Stimulated activated CD4-positive, alpha-beta T cell treated with anti-CD3 and anti-CD28 coated beads, Interleukin-4, amount 100 ng/mL, for 1 hour (primary cell): ENCODE measurements at regions not wholly inside any gene's neighbourhood (a gene's known extent, or its start where the extent isn't known, plus 50 kb on each side); places are given as distances from the start of the nearest gene placed in this dataset.
"Not testable (repeated sequence)": the region's sequence is repeated elsewhere in the genome, so short reads cannot be mapped to it uniquely, and the experiment has no call there.

Source experiments
- DNase-seq: peaks from one replicate; pipeline ENCODE4 v3.0.0-alpha.2; 2020

DNA sequence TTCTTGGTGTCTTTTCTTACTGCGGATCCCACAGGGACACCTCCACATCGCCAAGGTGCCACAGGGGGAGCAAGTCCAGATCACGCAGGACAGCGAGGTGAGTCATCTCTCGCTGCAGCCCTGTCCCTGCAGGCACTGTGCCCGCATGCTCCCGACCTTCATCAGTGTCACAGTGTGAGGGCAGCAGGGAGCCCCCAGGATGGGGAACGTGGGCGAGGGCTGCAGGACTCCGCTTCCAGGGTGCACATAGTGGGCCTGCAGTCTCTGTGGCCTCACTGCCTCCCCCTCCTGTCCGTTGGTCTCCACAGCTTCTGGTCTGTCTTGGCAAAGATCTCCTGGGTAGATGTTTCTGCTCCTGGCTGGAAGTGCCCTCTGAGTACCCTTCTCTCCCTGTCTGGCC lies 78.0 kb downstream of the NPIPB11 start:
- not testable (repeated sequence) for DNase-seq

DNA sequence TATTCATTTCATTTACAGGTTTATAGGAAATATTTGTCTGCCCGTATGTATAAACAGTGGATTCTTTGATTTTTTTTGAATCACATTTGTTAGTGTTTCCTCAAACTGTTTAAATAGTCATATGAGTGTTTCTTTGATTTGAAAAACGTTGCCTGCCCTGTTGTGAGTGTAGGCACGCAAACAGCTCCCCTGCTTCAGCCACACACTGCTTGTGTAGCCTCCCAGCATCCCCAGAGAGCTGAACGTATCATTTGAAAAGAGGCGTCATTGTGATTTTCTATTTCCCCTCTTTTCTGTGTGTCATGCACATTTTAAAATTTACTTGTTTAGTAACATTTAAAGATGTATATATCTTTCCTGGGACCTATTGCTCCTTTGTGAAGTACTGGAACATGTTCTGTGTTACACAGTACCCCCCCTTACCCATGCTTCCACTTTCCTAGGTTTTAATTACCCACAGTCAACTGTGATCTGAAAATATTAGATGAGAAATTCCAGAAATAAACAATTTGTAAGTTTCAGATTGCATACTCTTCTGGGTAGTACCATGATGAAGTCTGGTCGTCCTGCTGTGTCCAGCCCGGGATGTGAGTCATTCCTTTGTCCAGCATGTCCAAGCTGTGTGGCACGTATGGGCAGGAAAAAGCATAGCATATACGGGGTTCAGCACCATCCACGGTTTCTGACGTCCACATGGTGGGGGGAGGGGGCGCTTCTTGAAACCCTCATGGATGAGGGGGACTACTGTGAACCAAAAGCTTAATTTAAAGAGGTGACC lies 78.7 kb downstream of the NPIPB11 start:
- DNase-seq = not testable (repeated sequence)

DNA sequence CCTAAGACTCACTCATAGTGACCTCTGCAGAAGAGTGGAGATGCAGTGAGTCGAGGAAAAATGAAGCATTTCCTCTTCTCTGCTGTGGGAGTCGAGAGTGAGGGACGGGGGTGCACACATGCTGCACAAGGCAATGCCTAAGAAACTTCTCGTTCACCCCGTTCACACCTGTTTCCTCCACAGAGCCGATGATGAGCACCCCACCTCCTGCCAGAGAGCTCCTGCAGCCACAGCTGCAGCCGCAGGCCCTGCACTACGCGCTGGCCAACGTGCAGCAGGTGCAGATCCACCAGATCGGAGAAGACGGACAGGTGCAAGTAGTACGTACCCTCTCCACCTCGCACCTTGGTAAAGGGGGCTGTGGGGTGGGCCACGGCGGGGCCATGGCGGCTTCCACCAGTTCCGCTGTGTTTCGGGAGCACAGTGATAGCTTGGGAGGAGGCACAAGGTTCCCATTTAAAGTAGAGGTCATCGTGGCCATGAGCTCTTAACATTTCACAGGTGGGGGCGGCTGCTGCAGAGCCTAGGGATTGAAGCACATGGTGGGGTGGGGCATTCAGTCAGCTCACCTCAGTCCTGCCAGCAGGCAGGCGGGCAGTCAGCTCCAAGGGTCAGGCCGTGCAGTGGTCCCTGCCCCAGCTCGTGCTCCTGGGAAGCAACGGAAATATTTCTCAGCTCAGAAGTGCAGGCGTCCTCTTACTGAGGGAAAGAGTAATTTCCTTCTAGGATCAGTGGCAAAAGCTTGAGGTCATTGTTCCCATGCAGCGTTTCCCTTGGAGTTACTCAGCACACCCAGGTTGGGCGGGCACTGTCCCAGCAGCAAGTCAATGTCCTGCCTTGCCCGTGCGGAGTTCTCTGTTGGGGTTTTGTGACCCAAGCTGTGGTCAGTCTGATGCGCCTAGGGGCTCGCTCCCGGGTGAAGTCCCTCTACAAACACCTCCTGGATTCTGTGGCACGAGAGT lies 80.1 kb downstream of the NPIPB11 start:
- DNase-seq = not testable (repeated sequence)

DNA sequence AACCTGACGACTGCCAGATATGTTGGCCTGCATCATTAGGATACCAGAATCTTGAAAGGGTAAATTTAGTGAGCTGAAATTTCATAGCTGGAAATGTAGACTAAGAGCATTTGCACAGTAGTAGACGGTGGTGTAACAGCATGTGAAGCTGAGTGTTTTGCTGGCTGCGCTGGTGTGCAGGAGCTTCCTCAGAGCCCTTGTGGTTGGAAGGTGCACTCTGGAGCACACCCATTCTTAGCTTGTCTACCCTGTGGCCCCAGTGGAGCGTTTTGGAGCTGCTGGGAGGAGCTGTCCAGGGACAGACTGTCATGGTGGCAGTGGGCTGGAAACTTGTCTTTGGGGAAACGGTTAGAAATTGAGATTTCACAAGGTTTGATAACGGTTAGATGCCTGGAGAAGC lies 82.8 kb downstream of the NPIPB11 start:
- not testable (repeated sequence) for DNase-seq

DNA sequence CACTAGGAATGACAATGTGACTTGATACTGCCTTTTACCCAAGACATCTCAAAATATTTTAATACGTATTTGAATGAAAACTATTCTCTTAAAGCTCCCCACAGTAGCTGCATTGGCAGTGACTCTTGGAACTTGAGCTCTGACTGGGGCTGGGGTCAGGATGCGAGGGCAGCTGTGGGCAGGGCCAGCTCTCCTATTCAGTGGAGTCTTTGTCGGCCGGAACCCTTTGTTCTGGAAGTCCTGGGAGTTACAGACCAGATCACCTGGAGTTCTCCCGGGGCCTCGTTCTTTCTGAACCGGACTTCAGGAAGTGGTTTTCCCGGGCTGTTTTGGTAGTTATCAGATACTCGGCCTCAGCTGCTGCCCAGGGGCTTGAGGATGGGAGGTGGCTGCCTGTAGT lies 84.9 kb downstream of the NPIPB11 start:
- no peak for DNase-seq

DNA sequence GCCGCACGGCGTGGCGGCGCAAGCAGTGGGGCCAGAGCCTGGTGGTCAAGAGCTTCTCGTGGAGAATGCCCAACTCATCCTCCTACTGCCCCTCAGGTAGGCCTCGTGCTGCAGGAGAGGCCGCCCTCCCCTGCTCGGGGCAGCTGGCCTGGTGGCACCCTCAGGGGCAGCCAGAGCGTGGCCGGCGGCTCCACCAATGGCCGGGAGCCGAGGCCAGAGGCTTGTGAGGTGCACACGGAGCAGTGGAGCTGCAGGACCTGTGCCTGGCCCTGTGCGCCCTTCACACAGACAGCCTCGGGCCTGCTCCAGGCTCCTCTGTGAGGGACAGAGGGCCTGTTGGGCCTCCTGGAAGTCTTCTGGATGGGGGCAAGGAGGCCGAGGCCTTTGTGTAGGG lies 85.5 kb downstream of the NPIPB11 start:
- no peak for DNase-seq

DNA sequence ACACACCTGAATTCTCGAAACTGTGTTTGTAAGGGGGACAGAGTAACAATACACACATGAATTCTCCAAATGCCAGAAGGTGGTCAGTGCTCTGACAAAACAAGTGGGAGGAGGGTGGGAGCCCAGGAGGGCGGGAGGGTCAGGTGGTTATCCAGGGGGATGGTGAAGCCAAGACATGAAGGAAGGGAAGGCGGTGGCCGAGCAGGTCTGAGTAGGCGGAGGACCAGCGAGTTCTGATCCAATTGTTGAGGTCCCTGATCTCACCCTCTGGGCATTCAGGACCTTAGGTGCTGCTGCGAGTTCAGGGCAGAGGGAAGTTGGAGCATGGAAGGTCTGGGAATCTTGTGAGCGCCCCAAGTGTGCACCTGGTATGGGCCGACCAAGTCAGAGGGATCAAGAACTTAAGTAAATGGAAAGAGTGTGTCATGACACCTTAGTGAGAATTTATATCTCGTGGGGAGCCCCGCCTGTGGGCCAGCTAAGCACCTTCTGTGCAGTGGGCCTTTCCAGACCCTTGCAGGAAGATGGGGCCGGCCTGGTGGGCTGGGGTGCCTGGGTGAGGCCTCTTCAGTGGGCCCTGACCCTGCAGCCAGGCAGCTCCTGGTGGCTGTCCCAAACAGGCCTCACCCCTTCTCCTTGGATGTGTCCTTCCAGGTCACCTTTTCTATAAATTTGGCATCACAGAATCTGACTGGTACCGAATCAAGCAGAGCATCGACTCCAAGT lies 86.1 kb downstream of the NPIPB11 start:
- DNase-seq = no peak

DNA sequence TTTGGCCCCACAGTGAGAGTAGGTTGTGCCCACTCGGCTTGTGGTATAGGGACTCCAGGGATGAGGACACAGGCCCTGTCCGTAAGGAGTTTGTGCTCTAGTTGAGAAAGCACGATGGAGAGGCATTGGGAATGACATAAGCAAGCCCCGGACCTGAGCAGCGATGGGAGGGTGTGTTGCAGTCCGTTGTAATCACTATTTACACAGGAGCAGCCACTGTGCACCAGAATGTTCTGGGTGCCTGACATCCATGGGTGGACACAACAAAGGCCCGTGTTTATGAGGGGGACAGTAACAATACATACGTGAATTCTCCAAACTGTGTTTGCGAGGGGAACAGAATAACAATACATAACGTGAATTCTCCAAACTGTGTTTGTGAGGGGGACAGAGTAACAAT lies 86.8 kb downstream of the NPIPB11 start:
- no peak for DNase-seq

DNA sequence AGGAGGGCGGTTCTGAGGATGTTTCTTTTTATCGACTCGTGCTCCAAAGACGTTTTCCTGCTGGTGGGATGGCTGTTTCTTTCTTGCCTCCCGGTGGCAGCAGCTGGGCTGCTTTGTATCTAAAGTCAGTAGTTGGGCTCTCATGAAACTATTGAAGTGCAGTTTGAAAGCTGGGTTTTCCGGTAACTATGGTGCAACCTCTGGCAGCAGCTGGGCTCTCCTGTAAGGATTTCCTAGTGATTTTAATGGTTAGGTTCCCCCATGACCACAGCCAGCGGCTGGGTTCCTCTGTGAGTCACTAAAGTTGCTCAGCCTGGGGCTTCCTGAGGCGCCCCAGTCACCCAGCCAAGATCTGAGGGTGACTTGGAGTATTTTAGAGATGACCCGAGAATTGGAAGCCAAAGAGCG lies 87.9 kb downstream of the NPIPB11 start:
- DNase-seq = not testable (repeated sequence)

DNA sequence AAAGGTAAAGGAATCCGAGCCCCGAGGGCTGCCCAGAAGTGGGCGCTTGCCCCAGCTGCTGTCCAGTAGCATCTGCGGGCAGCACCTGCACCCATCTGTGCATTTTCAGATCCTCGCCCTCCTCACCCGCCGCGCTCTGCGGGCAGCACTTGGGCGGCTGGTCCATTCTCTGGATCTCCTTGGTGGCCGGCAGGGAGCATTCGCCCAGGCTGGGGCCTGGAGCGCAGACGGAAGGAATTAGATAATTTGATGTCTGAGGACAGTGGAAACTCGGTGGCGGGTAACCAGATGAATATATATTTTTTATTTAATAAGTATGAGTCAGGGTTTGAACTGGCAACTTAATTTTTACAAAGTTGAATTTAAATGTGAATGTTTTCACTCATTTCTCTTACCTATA lies 88.5 kb downstream of the NPIPB11 start:
- DNase-seq = no peak

DNA sequence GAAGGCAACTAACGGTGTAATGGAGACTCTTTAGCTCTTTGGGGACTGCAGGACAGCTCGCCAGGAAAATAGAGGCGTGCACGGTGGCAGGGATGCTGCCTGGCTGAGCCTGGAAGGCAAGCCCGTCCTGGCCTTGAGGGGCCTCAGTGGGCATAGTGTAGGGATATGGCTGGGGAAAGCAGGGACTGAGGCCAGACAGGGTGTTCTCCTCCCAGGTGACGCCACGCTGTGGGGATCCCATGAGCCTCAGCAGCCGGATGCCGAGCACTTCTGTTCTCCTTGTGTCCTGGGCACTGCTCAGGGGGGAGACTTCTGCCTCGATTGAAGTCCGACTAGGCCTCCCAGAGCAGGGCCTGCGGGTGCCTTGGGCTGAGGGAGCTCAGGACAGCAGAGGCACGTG lies 89.2 kb downstream of the NPIPB11 start:
- DNase-seq = no peak

DNA sequence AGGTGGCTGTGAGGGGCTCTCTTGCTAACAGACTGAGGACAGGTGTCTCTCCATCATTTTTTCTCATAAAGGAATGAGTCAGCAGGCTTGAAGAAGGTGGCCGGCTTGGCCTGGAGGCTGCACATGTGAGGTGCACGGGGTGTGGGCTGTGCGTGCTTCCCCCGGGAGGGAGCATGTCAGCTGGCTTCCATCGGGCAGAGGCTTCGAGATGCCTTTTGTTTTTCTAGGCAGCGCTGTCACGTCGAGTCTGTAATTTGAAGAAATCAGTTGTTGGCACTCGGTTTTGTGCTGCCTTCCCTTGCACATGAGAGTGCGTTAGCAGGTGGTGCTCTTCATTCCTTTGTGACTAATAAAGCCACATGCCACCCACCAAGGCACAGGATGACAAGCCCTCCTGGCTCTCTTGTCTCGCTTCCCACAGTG lies 89.7 kb downstream of the NPIPB11 start:
- DNase-seq = no peak

DNA sequence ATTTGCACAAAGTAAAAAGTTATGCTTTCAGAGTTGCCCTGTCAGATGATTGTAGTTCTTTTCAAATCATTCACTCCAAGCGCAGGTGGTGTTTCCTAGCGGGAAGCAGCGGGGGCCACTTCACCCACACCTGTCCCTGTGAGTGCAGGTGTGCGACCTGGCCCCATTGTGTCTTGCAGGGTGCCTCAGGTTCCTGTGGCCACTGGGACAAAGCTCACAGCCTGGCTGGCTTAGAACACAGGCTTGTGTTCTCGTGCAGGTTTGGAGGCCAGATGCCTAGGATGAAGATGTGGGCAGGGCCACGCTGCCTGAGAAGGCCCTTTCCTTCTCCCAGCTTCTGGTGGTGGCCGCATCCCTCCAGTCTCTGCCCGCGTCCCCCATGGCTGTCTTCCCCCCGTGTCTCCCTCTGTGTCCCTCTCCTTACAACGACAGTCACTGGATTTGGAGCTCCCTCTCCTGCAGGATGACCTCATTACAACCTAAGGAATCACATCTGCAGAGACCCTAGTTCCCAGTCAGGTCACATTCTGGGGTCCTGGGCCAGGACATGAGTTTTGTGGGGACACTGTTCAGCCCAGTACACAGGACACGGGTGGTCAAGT lies 90.5 kb downstream of the NPIPB11 start:
- DNase-seq = no peak

DNA sequence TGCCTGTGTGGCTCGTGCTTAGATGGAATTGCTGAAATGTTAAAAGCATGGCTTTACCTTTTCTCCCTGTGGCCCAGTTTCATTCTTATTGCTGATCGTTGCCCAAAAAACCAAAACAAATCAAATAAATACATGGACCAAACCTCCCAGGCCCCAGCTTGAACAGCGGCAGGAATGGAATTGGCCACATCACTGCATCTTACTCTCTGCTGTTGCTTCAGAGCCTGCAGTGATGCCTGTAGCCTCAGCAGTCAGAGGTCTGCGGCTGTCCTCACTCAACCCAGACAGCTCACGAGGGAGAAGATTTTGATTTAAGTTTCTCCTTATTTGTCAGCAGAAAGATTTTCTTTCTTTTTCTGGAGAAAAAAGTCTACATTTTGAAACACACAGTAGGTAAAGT lies 91.5 kb downstream of the NPIPB11 start:
- DNase-seq = no peak

DNA sequence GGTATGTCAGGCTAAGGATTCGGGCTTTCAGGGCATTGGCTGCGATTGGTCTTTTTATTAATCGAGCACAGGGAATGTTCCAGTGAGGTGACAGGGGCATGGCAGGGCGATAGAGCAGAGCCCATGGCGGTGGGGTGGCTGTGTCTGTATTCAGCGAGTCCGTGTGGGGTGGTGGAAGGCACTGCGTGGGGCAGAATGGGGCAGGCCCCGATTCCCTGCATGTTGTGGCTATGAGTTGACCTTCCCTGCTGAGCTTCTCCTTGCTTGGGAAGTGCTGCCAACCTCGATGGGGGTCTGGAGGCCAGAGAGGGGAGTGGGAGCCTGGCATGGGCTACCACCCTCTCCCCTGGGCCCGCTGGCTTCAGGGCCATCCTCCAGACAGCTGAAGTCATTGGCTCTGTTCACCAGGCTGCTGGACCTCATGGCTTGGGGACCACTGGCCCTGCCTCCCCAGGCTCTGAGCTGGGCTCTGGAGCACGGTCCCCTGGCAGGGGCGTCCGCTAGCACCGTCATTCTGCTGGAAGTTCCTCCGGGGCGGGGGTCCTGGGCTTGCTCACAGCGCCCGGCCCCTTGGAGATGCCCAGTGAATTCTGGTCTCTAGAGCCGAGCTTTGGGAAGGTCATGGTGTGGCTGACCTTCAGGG lies 92.1 kb downstream of the NPIPB11 start:
- DNase-seq = no peak

DNA sequence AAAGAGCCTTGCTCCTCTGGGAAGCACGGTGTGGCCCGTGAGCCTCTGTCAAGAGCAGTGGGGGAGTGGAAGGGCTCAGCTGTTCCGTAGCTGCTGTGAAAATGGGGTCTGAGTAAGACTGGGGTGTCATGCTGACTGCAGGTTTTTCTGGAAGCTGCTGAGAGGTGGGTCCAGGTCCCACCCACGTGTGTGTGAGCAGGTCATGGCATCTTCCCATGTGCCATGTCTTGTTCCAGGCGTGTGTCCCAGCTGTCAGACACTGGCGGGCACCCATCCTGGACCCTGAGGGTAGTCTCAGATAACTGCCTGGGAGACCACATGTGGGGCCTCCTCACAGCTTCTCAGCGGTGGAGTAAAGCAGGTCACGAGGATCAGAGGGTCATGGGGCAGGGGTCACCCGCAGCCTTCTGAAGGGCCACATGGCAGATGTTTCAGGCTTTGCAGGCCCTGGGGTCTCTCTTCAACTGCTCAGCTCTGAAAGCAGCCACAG lies 92.9 kb downstream of the NPIPB11 start:
- DNase-seq = no peak

DNA sequence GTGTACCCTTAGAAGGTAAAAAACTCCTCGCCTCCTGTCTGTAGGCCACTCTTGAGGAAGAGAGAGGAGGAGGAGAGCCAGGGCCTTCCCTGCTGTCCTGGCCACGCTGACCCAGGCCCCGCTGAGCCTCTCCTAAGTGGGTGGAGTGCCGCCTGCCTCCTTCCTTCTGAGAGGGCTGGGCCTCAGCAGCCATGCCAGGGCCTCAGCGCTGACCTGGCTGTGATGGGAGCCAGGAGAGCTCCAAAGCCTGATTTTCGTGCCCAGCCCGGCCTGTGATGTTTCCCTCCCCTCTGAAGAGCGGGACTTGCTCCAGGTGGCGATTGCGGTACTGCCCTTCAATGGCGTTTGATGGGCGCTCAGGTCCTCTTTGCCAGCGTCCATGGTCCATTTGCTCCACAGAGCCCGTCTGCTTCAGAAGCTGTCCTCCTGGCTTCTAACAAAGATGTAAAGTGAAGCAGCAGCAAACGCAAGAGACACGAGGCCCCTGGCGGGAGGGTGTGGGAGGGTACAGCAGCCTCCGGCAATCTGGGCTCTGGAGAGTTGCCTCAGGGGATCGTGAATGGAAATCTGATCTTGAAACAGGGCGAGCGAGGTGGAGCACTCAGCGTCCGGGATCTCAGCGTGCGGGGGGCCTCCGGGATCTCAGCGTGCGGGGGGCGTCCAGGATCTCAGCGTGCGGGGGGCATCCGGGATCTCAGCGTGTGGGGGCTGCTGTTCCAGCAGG lies 93.5 kb downstream of the NPIPB11 start:
- DNase-seq = no peak

DNA sequence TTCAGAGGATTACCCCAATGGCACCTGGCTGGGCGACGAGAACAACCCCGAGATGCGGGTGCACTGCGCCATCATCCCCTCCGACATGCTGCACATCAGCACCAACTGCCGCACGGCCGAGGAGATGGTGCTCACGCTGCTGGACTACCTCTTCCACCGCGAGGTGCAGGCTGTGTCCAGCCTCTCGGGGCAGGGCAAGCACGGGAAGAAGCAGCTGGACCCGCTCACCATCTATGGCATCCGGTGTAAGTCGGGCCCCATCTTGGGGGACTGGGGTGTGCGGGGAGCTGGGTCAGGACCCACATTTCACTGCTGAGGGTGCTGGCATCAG lies 94.2 kb downstream of the NPIPB11 start:
- not testable (repeated sequence) for DNase-seq

DNA sequence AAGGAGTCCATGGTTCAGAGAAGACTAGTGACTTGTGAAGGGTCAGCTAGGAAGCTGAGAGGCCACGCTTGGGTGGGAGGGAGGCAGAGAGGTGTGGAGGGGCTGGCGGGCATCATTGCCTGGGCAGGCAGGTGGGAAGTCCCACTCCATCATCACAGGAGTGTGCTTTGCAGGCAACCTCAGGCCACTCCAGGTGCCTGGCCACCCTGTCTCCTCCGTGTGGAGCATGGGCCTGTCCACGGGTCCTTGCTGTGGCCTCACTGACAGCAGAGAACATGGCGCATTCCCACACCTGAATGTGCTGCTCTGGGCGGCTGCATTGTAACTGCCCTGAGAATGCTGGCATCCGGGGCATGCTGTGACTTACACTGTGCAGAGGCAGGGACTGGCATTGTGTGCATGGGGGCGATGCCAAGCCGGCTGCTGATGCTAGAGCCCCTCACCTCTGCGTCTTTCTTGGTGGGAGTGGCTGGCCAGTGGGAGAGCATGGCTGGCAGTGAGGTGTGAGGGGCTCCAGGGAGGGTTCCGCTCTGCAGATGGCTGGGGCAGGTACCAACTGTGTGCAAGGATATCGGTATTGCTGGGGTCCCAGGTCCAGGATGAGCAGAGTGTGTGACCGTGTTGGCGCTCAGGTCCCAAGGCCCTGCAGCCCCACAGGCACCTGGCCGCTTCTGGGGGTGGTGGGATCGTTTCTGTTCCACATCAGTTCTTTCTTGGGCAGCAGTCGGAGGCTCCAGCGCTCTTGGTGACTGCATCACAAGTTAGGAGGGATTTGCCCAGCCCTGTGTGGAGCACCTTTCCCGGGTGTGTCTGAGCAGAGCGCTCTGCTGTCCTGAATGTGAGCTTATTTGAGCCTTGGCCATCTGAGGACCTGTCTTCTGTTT lies 94.8 kb downstream of the NPIPB11 start:
- no peak for DNase-seq

DNA sequence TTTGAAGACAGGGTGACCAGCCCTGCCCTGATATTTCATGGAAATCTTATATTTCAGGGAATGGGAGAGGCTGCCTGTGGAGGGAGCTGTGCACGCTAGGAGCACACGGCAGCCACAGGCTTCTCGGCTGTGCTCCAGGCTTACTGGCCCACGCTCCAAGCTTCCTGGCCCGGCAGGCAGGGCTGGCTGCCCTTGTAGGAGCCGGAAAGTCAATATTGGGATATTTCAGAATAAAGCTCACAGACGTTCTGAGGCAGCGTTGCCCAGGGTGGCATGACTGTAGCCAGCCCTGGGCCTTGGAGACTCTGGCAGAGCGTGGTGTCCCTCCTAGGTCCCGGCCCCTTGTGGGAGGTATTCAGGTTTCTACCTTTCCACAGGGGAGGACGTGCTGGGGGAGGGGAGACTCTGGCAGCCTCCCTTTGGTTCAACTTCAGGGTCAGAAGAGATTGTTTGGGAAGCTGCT lies 95.6 kb downstream of the NPIPB11 start:
- DNase-seq = no peak
